Fibroblast of lung (primary cell): ENCODE measurements at regions not wholly inside any gene's neighbourhood (a gene's known extent, or its start where the extent isn't known, plus 50 kb on each side); places are given as distances from the start of the nearest gene placed in this dataset.

Source experiments
- CTCF ChIP-seq, 2 donors: IDR thresholded peaks in 1 of 2; conservative IDR thresholded peaks in 1 of 2; 1 replicate in 1 of 2; 2 replicates in 1 of 2; pipeline ENCODE4 v1.5.1; 2011 to 2012; ENCODE audit warnings: low read length in 2 of 2, control low read depth in 1 of 2, inconsistent platforms in 1 of 2, low read depth in 1 of 2, mild to moderate bottlenecking in 1 of 2
- EZH2 ChIP-seq: IDR thresholded peaks from 2 replicates; pipeline ENCODE4 v1.5.1; 2012; ENCODE audit warnings: low read length, control low read depth, mild to moderate bottlenecking; ENCODE audit errors: missing control alignments

- TF ChIP-seq EZH2 (no peak), CTCF (conservative IDR thresholded peaks at IDR 0.05 in 1 of 2, IDR thresholded peaks at IDR 0.05 in 1 of 2; ENCODE audit: low read depth in 1 of 2, low read length in 2 of 2) (no peak)
These were observed 69.2 kb upstream of the EPS8L3 start for GRCh38 chr1:109832945-109833344.
